ENCODE measurements at regions not wholly inside any gene's neighbourhood (a gene's known extent, or its start where the extent isn't known, plus 50 kb on each side); places are given as distances from the start of the nearest gene placed in this dataset.

DNA sequence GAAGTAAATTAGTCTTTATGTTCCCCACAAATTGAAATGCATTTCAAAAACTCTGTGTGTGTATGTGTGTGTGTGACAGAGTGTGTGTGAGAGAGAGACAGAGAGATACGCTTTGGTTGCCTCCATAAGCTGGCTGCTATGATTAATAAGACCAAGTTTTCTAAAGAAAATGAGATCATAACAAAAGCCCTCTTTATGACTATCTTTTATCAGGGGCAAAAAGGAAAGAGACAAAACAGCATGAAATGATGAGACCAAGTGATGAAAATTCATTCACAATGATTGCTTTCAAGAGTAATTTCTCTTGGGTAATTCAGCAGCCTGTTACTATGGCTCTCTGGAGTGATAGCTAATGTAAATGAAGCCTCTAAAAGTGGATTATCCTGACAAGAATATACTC lies 277.6 kb upstream of the PLEKHG7 start:
- 100% methylated on average over 1 of the region's 1 CpG for WGBS (ENCODE audit: insufficient coverage, low coverage, low lambda C conversion rate, missing lambda C conversion rate)
- H3K4me1 ChIP-seq = no peaks in the 10 kb centered on the region
- no peaks in the 10 kb centered on the region for H3K27me3 ChIP-seq
- TF ChIP-seq, protein P1, sequence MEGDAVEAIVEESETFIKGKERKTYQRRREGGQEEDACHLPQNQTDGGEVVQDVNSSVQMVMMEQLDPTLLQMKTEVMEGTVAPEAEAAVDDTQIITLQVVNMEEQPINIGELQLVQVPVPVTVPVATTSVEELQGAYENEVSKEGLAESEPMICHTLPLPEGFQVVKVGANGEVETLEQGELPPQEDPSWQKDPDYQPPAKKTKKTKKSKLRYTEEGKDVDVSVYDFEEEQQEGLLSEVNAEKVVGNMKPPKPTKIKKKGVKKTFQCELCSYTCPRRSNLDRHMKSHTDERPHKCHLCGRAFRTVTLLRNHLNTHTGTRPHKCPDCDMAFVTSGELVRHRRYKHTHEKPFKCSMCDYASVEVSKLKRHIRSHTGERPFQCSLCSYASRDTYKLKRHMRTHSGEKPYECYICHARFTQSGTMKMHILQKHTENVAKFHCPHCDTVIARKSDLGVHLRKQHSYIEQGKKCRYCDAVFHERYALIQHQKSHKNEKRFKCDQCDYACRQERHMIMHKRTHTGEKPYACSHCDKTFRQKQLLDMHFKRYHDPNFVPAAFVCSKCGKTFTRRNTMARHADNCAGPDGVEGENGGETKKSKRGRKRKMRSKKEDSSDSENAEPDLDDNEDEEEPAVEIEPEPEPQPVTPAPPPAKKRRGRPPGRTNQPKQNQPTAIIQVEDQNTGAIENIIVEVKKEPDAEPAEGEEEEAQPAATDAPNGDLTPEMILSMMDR (IDR thresholded peaks at IDR 0.05) = no peak
- TF ChIP-seq POLR2A (IDR thresholded peaks at IDR 0.05) = no peak
- no peak overlapping the region for H3K4me3 ChIP-seq
- DNase-seq (no peak), ATAC-seq (no peak)
- intact Hi-C loops (cut with DNase I) = no loop called here
- H3K9me3 ChIP-seq = no peaks in the 10 kb centered on the region
- H3K36me3 ChIP-seq = no peaks in the 10 kb centered on the region
- H3K27ac ChIP-seq = no peak overlapping the region

GRCh38 chr12:92424338-92424737 lies 278.5 kb upstream of the PLEKHG7 start:
- peak in 1 of 4 donors; percentile 22 for ATAC-seq

DNA sequence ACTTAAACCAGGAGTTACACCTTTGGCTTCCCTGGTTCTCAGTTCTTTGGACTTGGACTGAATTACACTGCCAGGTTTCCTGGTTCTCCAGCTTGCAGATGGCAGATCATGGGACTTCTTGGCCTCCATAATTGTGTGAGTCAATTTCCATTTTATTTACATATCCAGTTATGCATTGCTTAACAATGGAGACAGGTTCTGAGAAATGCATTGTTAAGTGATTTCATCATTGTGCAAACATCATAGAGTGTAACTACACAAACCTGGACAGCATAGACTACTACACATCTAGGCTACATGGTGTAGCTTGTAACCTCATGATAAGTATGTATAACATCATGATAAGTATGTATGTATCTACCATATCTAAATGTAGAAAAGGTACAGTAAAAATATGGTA lies 276.1 kb upstream of the BTG1 start:
- H3K9me3 ChIP-seq = no peaks in the 10 kb centered on the region
- intact Hi-C loops (cut with DNase I) = no loop called here
- ATAC-seq = peak in 1 of 4 donors; percentile 25
- H3K27ac ChIP-seq = no peak overlapping the region
- no peak for DNase-seq
- H3K4me3 ChIP-seq = no peak overlapping the region
- H3K36me3 ChIP-seq = no peaks in the 10 kb centered on the region
- TF ChIP-seq, protein P1 (IDR thresholded peaks at IDR 0.05) = no peak
- TF ChIP-seq POLR2A (IDR thresholded peaks at IDR 0.05) = no peak
- no peaks in the 10 kb centered on the region for H3K4me1 ChIP-seq
- no peaks in the 10 kb centered on the region for H3K27me3 ChIP-seq

More at GRCh38 chr12:92424338-92424737, 278.5 kb upstream of the PLEKHG7 start:
- no peak for DNase-seq
- H3K4me1 ChIP-seq = no peaks in the 10 kb centered on the region
- intact Hi-C loops (cut with DNase I) = no loop called here
- H3K4me3 ChIP-seq = no peak overlapping the region
- 84% methylated on average over 4 of the region's 4 CpGs for WGBS (ENCODE audit: insufficient coverage, low coverage, low lambda C conversion rate, missing lambda C conversion rate)
- no peak overlapping the region for H3K27ac ChIP-seq
- no peaks in the 10 kb centered on the region for H3K27me3 ChIP-seq
- no peaks in the 10 kb centered on the region for H3K36me3 ChIP-seq
- TF ChIP-seq, protein P1 (IDR thresholded peaks at IDR 0.05) = no peak
- no peak for TF ChIP-seq POLR2A (IDR thresholded peaks at IDR 0.05)
- no peaks in the 10 kb centered on the region for H3K9me3 ChIP-seq

- no peak overlapping the region for H3K4me3 ChIP-seq
- H3K9me3 ChIP-seq = no peaks in the 10 kb centered on the region
- H3K27ac ChIP-seq = no peak overlapping the region
- H3K4me1 ChIP-seq = no peaks in the 10 kb centered on the region
- intact Hi-C loops (cut with DNase I) = no loop called here
- WGBS (ENCODE audit: insufficient coverage, low coverage, low lambda C conversion rate, missing lambda C conversion rate) = 100% methylated on average over 1 of the region's 1 CpG
- ATAC-seq (no peak), DNase-seq (no peak)
- no peak for TF ChIP-seq POLR2A (IDR thresholded peaks at IDR 0.05)
- TF ChIP-seq, protein P1 (IDR thresholded peaks at IDR 0.05) = no peak
- no peaks in the 10 kb centered on the region for H3K27me3 ChIP-seq
- no peaks in the 10 kb centered on the region for H3K36me3 ChIP-seq
Observed at GRCh38 chr12:92421042-92421441, 275.4 kb upstream of the BTG1 start.

DNA sequence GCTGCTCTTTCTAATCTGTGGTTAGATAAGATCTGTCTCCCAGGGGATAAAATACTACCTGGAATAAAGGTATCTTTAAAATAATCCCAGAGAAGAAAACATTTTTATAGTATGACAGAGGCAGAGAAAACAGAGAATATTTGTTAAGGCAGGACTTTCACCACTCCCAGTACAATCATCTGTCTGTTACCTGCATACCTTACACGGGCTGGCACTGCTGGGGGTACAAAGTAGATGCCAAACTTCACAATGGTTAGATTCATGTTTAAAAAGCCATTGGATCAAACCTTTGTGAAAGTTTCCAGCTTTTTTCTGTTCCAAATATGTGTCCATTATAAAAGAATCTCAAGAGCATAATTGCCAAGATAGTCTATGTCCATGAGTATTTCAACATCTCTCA lies 273.6 kb upstream of the BTG1 start:
- Histone ChIP-seq H3K4me3 (no peak overlapping the region), H3K27ac (no peak overlapping the region), H3K9me3 (no peaks in the 10 kb centered on the region), H3K4me1 (no peaks in the 10 kb centered on the region), H3K36me3 (no peaks in the 10 kb centered on the region), H3K27me3 (no peaks in the 10 kb centered on the region)
- ATAC-seq = peak in 1 of 4 donors; percentile 31
- intact Hi-C loops (cut with DNase I) = no loop called here
- WGBS (ENCODE audit: insufficient coverage, low coverage, low lambda C conversion rate, missing lambda C conversion rate) = 79% methylated on average over 1 of the region's 1 CpG
- TF ChIP-seq, protein P1 (IDR thresholded peaks at IDR 0.05) = no peak
- no peak for TF ChIP-seq POLR2A (IDR thresholded peaks at IDR 0.05)
- DNase-seq = no peak
